Astrocyte (in vitro differentiated cells and primary cell): ENCODE measurements at regions not wholly inside any gene's neighbourhood (a gene's known extent, or its start where the extent isn't known, plus 50 kb on each side); places are given as distances from the start of the nearest gene placed in this dataset.

ENCODE experiments used
- CTCF ChIP-seq: IDR thresholded peaks from 2 replicates; pipeline ENCODE4 v1.5.1; 2011; ENCODE audit warnings: low read depth, mild to moderate bottlenecking, inconsistent platforms, low read length, moderate library complexity; ENCODE audit not compliant: insufficient read depth
- EZH2 ChIP-seq: IDR thresholded peaks from 2 replicates; pipeline ENCODE4 v1.6.1; 2012; ENCODE audit warnings: mild to moderate bottlenecking, low read length, inconsistent platforms; ENCODE audit not compliant: insufficient read depth

GRCh38 chr1:86636898-86637297 lies 67.5 kb upstream of the SH3GLB1 start:
- TF ChIP-seq CTCF: no peak
- TF ChIP-seq EZH2: no peak
